NCI-H1436 treated with DMSO at 0.1 percent for 48 hours (cell line): ENCODE measurements at regions not wholly inside any gene's neighbourhood (a gene's known extent, or its start where the extent isn't known, plus 50 kb on each side); places are given as distances from the start of the nearest gene placed in this dataset.
"Not testable (repeated sequence)": the region's sequence is repeated elsewhere in the genome, so short reads cannot be mapped to it uniquely, and the experiment has no call there.

ENCODE experiments used
- DNase-seq: peaks from one replicate; lab custom pipeline; 2025; lab: John Stamatoyannopoulos, UW

- no peak for DNase-seq
Observed at GRCh38 chr11:97557399-97557798, 1167.6 kb downstream of the JRKL start.

- DNase-seq: no peak
Observed at GRCh38 chr11:97567801-97568200, 1178.0 kb downstream of the JRKL start.

- DNase-seq: no peak
Observed at GRCh38 chr11:97570636-97571035, 1180.8 kb downstream of the JRKL start.

GRCh38 chr11:97573771-97574170 lies 1184.0 kb downstream of the JRKL start:
- not testable (repeated sequence) for DNase-seq

GRCh38 chr11:97574976-97575665 lies 1185.3 kb downstream of the JRKL start:
- DNase-seq: no peak

GRCh38 chr11:97607291-97608000 lies 1217.6 kb downstream of the JRKL start:
- DNase-seq: no peak

GRCh38 chr11:97610000-97610399 lies 1220.2 kb downstream of the JRKL start:
- DNase-seq: no peak

GRCh38 chr11:97610854-97611253 lies 1221.0 kb downstream of the JRKL start:
- no peak for DNase-seq

GRCh38 chr11:97611345-97611744 lies 1221.5 kb downstream of the JRKL start:
- no peak for DNase-seq

- DNase-seq: no peak
Observed at GRCh38 chr11:97614606-97615005, 1224.8 kb downstream of the JRKL start.

- no peak for DNase-seq
Observed at GRCh38 chr11:97615546-97615945, 1225.7 kb downstream of the JRKL start.

GRCh38 chr11:97617031-97617430 lies 1227.2 kb downstream of the JRKL start:
- no peak for DNase-seq

- no peak for DNase-seq
Observed at GRCh38 chr11:97620007-97620406, 1230.2 kb downstream of the JRKL start.

- no peak for DNase-seq
Observed at GRCh38 chr11:97621282-97621681, 1231.5 kb downstream of the JRKL start.

GRCh38 chr11:97622795-97623194 lies 1233.0 kb downstream of the JRKL start:
- DNase-seq: no peak

- DNase-seq: not testable (repeated sequence)
Observed at GRCh38 chr11:97636741-97637140, 1246.9 kb downstream of the JRKL start.

GRCh38 chr11:97637701-97638100 lies 1247.9 kb downstream of the JRKL start:
- DNase-seq: no peak

- no peak for DNase-seq
Observed at GRCh38 chr11:97638641-97639224, 1248.9 kb downstream of the JRKL start.

GRCh38 chr11:97641988-97642387 lies 1252.2 kb downstream of the JRKL start:
- no peak for DNase-seq

GRCh38 chr11:97645736-97646135 lies 1255.9 kb downstream of the JRKL start:
- DNase-seq: no peak

- no peak for DNase-seq
Observed at GRCh38 chr11:97656356-97656755, 1266.5 kb downstream of the JRKL start.

- DNase-seq: no peak
Observed at GRCh38 chr11:97657852-97658251, 1268.0 kb downstream of the JRKL start.

GRCh38 chr11:97667057-97667456 lies 1277.2 kb downstream of the JRKL start:
- DNase-seq: no peak
